ENCODE measurements at regions not wholly inside any gene's neighbourhood (a gene's known extent, or its start where the extent isn't known, plus 50 kb on each side); places are given as distances from the start of the nearest gene placed in this dataset.

- no peak for DNase-seq (ENCODE audit: low spot score)
These were observed 306.3 kb upstream of the SP8 start for GRCh38 chr7:21092766-21093702.

- no peak for DNase-seq (ENCODE audit: low spot score)
These were observed 307.9 kb upstream of the SP8 start for GRCh38 chr7:21094589-21094988.

DNA sequence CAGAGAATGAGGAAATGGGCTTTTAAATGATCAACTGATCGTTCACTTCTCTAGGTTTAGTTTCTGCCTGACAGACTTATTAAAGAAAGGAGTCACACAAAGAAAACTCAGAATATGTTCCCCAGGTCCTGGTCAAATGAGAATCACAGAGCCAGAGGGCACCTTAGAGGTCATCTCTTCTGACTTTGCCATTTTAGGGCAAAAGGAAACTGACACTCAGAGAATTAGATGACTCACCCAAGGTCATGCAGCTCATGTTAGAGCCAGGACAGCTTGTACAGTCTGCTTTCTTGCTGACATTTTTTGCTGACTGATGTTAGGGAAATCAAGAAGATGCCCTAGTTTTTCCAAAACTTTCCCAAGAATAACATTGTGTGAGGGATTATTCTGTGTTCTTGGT lies 312.7 kb upstream of the SP8 start:
- DNase-seq (ENCODE audit: low spot score): no peak

GRCh38 chr7:21099955-21100354 lies 313.3 kb upstream of the SP8 start:
- DNase-seq (ENCODE audit: low spot score): no peak

DNA sequence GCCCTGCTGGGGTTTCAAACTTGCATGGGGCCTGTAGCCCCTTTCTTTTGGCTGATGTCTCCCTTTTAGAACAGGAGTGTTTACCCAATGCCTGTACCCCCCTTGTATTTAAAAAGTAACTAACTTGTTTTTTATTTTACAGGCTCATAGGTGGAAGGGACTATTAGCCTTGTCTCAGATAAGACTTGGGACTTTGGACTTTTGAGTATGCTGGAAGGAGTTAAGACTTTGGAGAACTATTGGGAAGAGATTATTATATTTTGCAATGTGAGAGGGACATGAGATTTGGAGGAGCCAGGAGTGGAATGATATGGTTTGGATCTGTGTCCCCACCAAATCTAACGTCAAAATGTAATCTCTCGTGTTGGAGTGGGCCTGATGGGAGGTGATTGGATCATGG lies 314.9 kb upstream of the SP8 start:
- DNase-seq (ENCODE audit: low spot score): no peak

DNA sequence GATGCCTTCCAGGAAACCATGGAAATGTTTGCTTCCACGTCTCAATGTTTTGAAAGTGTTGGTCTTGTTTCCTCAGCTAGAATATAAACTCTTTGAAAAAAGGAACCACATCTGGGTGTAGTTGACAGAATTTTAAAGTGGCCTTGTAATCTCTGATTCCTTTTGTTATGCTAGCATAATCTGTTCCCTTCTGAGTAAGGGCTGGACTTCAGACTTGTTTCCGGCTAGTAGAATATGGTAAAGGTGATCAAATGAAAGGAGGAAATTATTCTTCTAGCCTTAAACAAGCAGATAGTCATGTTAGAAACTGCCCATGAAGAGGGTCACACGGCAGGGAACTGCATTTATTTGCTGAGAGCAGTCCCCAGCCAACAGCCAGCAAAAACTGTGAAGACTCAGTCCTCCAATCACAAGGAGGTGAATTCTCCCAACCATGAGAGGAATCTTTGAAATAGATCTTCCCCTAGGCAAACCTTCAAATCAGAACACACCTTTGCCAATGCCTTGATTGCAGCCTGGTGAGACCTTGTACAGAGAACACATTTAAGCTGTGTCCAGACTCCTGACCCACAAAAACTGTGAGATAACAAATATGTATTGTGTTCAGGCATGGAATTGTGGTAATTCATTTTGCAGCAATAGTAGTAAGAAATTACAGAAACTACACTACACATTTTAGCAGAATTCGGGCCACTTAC lies 316.9 kb upstream of the SP8 start:
- DNase-seq (ENCODE audit: low spot score): no peak

DNA sequence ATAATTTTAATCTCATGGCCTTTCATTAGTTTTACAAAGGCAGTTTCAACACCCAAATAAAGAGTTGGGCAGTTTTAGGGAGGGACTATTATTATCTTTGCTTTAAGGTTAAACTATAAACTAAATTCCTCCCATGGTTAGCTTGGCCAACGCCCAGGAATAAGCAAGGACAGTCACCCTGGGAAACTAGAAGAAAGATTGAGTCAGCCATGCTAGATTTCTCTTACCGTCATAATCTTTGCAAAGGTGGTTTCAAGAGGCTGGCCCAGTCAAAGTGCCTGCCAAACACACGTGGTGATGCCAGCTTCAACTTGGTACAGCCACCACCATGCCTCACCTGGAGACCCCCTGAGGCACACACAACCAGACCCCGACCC lies 317.4 kb upstream of the SP8 start:
- peak; percentile 22 for DNase-seq (ENCODE audit: low spot score)

- DNase-seq (ENCODE audit: low spot score): no peak
These were observed 319.6 kb upstream of the SP8 start for GRCh38 chr7:21106296-21106732.

DNA sequence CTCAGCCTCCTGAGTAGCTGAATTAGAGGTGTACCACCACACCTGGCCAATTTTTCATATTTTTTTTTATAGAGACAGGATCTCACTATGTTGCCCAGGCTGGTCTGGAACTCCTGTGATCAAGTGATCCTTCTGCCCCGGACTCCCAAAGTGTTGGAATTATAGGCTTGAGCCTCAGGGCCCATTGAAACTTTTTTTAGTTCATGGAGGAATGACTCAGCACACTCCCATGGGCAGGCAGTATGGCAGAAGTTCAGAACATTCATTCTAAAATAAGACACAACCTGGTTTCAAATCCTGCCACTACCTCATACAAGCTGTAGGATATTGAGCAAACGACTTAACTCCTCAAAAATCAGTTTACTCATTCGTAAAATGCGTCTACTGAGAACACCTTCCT lies 320.4 kb upstream of the SP8 start:
- no peak for DNase-seq (ENCODE audit: low spot score)

DNA sequence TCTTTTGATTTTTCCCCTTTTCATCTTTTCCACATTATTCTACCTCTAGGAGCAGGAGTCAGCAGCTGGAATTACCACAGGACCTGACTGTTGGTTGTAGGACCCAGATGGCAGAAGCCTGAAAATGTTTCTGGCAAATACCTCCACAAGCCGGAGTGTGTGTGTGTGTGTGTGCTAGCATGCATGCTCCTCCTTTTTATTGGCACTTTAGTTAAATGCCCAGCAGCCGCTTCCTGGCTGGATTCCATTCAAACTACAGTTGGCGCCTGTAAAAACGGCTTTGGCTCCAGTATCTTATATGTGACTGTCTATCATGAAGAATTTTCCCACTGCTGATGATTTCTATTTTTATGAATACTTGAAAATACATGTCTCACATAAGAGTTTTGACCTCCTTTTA lies 319.7 kb upstream of the SP4 start:
- DNase-seq (ENCODE audit: low spot score): no peak

GRCh38 chr7:21113609-21114415 lies 314.1 kb upstream of the SP4 start:
- DNase-seq (ENCODE audit: low spot score): no peak

- DNase-seq (ENCODE audit: low spot score): no peak
These were observed 304.3 kb upstream of the SP4 start for GRCh38 chr7:21123586-21123985.

DNA sequence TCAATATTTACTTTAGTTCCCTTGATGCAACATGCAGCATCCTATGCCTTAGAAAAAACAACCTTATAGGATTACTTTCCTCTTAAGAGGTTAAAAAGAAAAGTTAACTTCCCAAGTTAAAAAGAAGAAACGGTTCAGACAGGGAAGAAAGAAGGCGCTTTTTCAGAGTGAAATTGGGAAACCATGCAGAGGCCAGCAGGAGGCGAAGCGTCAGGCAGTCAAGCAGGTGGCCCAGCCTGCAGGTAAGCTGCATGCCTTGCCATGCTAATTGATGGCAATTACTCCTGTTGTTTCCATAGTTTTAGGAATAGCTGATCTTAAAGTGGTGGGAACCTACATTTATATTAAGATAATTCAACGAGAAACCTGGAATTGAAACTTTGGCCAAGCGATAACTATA lies 302.6 kb upstream of the SP4 start:
- DNase-seq (ENCODE audit: low spot score): no peak

DNA sequence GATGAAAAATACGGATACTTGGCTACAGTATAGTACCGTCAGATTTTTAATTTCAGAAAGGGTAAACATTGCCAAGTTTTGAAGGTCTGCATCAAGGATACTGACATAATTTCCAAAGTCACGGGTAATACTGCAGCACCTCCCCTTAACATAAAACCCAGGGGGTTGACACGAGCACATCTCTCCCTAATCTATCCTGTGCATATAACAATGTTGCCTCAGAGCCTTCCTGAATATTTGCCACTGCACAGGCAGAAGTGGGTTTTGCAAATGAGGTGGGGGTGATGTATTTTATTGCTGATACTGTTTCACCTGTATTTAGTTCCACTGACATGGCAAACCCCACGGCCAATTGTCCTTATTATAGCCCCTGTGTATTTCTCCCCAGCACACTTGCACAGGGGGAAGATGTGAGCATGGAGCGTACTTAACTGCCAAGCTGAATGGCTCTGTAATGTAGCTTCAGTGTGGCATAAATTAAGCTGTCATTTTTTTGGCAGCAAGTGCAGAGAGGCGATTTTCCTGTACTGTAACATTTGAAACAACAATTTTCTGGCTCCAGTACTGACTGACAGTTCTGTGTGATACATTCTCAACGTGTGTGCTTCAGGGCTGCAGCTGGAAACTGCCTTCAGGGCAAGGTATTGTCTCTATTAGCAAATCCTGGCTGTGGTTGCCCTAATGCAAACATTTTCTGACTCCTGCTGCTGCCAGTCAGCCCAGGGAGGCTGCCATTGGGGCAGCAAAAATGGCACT lies 299.6 kb upstream of the SP4 start:
- no peak for DNase-seq (ENCODE audit: low spot score)

GRCh38 chr7:21131897-21132296 lies 296.0 kb upstream of the SP4 start:
- no peak for DNase-seq (ENCODE audit: low spot score)

- no peak for DNase-seq (ENCODE audit: low spot score)
These were observed 293.3 kb upstream of the SP4 start for GRCh38 chr7:21134631-21135030.

- no peak for DNase-seq (ENCODE audit: low spot score)
These were observed 292.4 kb upstream of the SP4 start for GRCh38 chr7:21135437-21135836.

- no peak for DNase-seq (ENCODE audit: low spot score)
These were observed 290.2 kb upstream of the SP4 start for GRCh38 chr7:21137640-21138039.

GRCh38 chr7:21140622-21141021 lies 287.3 kb upstream of the SP4 start:
- DNase-seq (ENCODE audit: low spot score): no peak

- DNase-seq (ENCODE audit: low spot score): no peak
These were observed 286.4 kb upstream of the SP4 start for GRCh38 chr7:21141476-21141875.

DNA sequence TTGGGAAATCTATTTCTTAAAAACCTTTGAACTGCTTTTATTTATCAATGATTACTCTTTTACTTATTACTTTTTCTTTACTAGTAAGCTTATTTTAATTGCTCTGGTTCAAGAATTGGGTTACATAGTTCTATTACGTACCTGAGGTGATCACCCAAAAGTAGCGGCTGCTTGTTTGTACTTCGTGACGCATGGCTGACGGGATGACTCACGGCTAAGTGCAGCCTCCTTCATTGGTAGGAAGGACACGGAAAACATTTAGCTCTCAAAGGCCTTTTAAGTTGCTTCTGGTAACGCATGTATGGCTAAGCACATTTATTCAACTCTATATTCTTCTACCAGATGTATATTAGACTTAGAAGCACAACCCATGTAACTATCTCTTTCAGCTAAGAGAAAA lies 285.8 kb upstream of the SP4 start:
- no peak for DNase-seq (ENCODE audit: low spot score)

Measured in LoVo (cell line).